ENCODE measurements at regions not wholly inside any gene's neighbourhood (a gene's known extent, or its start where the extent isn't known, plus 50 kb on each side); places are given as distances from the start of the nearest gene placed in this dataset.

DNA sequence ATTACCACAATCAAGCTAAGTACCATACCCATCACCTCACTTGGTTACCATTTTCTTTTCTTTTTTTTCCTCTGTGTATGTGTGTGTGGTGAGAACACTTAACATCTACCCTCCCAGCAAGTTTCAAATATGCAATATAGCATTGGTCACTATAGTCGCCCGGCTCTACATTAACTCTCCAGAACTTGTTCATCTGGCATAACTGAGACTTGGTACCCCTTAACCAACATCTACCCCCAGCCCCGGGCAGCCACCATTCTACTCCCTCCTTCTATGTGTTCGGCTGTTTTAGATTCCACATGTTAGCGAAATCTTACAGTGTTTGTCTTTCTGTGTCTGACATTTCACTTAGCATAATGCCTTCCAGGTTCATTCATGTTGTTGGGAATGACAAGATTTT, 89.0 kb upstream of the TOP1 start:
- TF ChIP-seq EP300 (IDR thresholded peaks at IDR 0.05) (no peak), POLR2A (IDR thresholded peaks at IDR 0.05) (no peak)
- TF ChIP-seq, protein P1, sequence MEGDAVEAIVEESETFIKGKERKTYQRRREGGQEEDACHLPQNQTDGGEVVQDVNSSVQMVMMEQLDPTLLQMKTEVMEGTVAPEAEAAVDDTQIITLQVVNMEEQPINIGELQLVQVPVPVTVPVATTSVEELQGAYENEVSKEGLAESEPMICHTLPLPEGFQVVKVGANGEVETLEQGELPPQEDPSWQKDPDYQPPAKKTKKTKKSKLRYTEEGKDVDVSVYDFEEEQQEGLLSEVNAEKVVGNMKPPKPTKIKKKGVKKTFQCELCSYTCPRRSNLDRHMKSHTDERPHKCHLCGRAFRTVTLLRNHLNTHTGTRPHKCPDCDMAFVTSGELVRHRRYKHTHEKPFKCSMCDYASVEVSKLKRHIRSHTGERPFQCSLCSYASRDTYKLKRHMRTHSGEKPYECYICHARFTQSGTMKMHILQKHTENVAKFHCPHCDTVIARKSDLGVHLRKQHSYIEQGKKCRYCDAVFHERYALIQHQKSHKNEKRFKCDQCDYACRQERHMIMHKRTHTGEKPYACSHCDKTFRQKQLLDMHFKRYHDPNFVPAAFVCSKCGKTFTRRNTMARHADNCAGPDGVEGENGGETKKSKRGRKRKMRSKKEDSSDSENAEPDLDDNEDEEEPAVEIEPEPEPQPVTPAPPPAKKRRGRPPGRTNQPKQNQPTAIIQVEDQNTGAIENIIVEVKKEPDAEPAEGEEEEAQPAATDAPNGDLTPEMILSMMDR (IDR thresholded peaks at IDR 0.05): no peak
